ENCODE measurements at regions not wholly inside any gene's neighbourhood (a gene's known extent, or its start where the extent isn't known, plus 50 kb on each side); places are given as distances from the start of the nearest gene placed in this dataset.
"Not testable (repeated sequence)": the region's sequence is repeated elsewhere in the genome, so short reads cannot be mapped to it uniquely, and the experiment has no call there.

DNA sequence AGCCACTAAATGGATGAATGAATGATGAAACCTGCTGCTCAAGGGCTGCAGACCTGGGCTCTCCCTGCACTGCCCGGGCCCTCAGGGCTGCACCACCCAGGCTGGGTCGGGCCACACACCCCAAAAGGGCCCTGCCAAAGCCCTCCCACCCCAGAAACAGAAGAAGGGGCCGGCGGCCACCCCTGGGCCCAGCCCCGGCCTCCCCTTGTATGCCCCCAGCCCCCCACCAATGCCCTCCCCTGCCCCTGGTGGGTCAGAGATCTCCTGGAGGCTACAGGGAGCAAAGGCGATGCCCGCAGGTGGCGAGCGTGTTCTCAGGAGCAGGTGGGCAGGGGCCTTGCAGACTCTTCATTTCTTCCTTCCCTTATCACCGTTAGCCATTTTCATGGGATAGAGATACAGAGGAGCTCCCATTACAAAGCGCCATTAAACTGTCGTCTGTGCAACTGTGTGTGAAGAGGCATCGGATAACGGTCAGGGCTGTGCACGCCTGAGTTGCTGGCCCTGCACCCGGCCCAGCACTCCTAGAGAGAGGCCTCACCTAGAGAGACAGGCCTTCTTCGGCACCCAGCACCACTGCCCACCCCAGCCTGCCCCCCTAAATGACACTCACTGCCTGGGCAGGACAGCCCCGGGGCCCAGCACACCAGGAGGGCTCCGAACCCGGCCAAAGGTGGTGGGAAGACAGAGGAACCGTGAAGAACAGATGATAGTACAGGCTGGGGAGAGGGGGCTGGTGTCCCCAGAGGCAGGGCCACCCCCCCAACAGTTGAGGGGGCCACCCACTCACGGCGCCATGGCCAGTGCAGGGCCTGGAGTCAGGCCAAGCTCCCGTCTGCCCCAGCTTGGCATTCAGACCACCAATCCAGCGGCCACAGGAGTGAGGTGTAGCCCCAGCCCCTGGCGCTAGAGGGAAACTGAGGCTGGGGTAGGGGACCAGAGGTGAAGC, 133.7 kb downstream of the FAM53A start:
- no peak for TF ChIP-seq CTCF (IDR thresholded peaks at IDR 0.05)
- ATAC-seq (ENCODE audit: low FRiP score) (no peak), DNase-seq (ENCODE audit: low spot score) (no peak)

DNA sequence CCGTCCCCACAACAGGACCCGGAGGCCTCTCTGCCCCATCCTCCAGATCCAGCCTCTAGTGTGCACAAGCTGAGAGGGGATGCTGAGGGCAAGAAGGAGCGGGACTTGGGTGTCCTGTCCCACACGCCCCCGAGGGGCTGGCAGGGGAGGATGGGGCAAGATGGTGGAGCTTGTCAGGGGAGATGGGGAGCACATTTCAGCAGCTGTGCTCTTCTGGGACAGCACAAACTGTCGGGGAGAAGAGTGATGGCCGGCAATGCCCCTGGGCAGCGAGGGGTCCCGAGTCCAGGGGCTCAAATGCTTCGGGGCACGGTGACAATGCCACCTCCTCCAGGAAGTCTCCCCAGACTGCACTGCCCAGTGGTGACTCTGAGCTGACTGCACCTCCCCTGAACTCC, 134.5 kb downstream of the FAM53A start:
- TF ChIP-seq CTCF (IDR thresholded peaks at IDR 0.05) = no peak
- ATAC-seq (ENCODE audit: low FRiP score) (no peak), DNase-seq (ENCODE audit: low spot score) (no peak)

DNA sequence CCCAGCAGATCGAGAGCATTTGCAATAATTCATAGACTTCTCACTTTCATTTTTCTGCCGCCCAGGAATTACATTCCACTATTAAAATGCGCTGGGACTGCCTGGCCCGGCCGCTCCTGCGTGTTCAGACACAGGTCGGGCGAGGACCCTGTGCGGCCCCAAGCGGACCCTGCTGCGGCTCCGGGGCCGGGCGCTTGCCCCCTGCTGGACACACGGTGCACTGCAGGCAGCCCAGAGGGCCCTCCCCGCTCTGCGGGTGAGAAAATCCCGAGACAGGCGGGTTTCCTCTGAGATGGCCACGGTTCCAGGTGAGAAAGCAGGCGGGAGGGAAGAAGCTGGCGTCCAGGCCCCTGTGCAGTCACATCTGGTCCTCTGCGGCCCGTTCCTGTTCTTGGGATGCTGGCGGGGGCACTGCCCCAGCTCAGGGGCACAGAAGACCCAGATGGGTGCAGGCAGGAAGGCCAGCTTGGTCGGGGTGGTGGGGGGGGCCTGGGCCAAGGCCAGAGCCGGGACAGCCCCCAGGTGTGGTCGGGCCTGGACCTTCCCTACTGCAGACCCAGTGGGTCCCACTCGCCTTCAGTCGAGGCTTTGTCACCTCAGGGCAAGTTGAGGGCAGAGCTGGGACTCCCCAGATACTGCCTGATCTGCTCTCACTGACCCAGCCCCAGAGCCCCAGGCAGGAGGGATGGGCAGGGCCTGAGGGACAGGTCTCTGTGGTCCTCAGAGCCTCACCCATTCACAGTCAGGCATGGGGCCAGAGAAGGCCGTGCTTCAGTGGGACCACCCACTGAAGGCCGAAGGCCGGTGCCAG, 135.1 kb downstream of the FAM53A start:
- DNase-seq (ENCODE audit: low spot score) = not testable (repeated sequence)
- peak; percentile 85 for ATAC-seq (ENCODE audit: low FRiP score)

GRCh38 chr4:1547856-1548826, 136.0 kb downstream of the FAM53A start:
- no peak for TF ChIP-seq CTCF (IDR thresholded peaks at IDR 0.05)
- DNase-seq (ENCODE audit: low spot score) (no peak), ATAC-seq (ENCODE audit: low FRiP score) (no peak)

More for the DNA sequence above, 135.1 kb downstream of the FAM53A start:
- peak in 1 of 3 donors; percentile 78 for TF ChIP-seq CTCF (IDR thresholded peaks at IDR 0.05)

GRCh38 chr4:1547131-1547855, 136.8 kb downstream of the FAM53A start:
- ATAC-seq (ENCODE audit: low FRiP score) (no peak), DNase-seq (ENCODE audit: low spot score) (no peak)
- no peak for TF ChIP-seq CTCF (IDR thresholded peaks at IDR 0.05)

DNA sequence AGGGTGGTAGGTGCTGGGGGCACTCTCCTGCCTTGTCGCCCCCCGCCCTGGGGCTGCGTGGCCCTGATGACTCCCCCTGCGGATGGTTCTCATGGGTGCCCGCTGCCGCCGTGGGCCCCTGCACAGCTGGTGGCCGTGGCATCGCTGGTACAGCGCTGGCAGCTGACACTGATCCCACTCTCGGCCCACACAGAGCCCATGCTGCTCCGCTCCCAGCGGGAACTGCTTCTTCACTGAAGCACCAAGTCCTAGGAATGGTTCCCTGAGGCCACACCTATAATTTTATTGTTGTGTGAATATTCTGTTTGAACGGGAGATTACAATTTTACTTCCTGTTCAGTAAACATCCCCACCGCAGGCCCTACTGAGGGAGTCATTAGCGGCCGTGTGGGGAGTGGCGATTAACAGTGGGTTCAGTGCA, 138.6 kb upstream of the NKX1-1 start:
- no peak for TF ChIP-seq CTCF (IDR thresholded peaks at IDR 0.05)
- no peak for ATAC-seq (ENCODE audit: low FRiP score)
- no peak for DNase-seq (ENCODE audit: low spot score)

DNA sequence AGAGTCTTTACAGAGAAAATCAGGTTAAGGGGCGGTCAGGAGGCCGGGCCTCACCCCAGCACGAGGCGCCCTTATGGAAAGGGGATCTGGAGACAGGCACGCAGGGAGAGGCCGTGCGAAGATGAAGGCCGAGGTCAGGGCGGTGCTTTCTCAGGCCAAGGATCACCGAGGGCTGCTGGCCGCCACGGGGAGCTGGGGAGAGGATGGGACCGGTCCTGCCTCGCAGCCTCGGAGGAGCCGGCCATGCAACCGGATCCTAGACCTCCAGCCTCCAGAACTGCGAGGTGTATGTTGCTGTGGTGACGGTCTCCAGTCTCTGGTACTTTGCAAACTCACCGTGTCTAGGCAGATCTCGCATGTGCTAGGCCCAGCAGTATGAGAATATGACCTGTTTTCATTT, 138.2 kb upstream of the NKX1-1 start:
- not testable (repeated sequence) for DNase-seq (ENCODE audit: low spot score); ATAC-seq (ENCODE audit: low FRiP score)
